ENCODE measurements at regions not wholly inside any gene's neighbourhood (a gene's known extent, or its start where the extent isn't known, plus 50 kb on each side); places are given as distances from the start of the nearest gene placed in this dataset.

DNA sequence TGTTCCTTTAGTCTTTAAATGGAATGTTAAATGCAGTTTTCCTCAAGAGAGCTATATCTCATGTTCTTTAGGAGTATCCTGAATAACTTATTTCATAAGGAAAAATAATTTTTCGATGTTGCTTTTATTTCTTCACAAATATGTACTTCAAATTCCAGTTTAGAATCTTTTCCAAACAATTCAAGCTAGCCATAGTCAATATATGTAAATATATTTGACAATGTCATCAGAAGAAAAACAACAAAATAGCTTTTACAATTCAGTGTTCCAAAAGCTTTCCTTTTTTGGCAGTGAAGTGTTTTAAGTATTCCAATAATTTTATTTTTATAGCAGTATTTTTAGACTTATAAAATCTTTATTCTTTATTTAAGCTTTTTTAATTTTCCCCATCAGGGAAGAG is 1532.0 kb downstream of the PCDH18 start:
- CTCF ChIA-PET: no interaction called here
- dilution Hi-C loops (cut with HindIII; ENCODE audit: low sequenced_read_pairs, unreplicated experiment) (no loop called here), in situ Hi-C loops (cut with MboI; ENCODE audit: low sequenced_read_pairs) (no loop called here), intact Hi-C loops (cut with micrococcal nuclease) (no loop called here)
- H3K23ac ChIP-seq (ENCODE audit: low read depth, low read length): no peak overlapping the region
- H2BK15ac ChIP-seq (ENCODE audit: low read depth, low read length): no peak overlapping the region
- no peak overlapping the region for H2AFZ ChIP-seq (replicated peaks; ENCODE audit: low read length, poor library complexity)
- no peaks in the 10 kb centered on the region for H3K36me3 ChIP-seq (ENCODE audit: control insufficient read depth, insufficient read depth, low read length)
- H2AK5ac ChIP-seq (ENCODE audit: low read depth, low read length): no peak overlapping the region
- WGBS, 2 experiments (ENCODE audit: extremely low coverage in 2 of 2, insufficient read length in 1 of 2): no CpG with 5 or more reads among the region's 1 CpG
- H3K9me3 ChIP-seq (ENCODE audit: control insufficient read depth, insufficient read depth, low read length): no peaks in the 10 kb centered on the region
- BruUV-seq (replicated peaks): no TSS peak
- no peak overlapping the region for H3K4me3 ChIP-seq (ENCODE audit: insufficient read depth, low read depth, low read length)
- H3K9me1 ChIP-seq (ENCODE audit: insufficient read depth, low read length): no peaks in the 10 kb centered on the region
- no peaks in the 10 kb centered on the region for H4K20me1 ChIP-seq (ENCODE audit: insufficient read depth, low read length)
- no peak overlapping the region for H4K91ac ChIP-seq (ENCODE audit: insufficient read depth, low read depth, low read length)
- no peak overlapping the region for H4K5ac ChIP-seq (ENCODE audit: low read depth, low read length)
- POLR2A ChIA-PET (ENCODE audit: unreplicated experiment): no interaction called here
- no peak overlapping the region for H2BK120ac ChIP-seq (ENCODE audit: low read depth, low read length)
- no peak overlapping the region for H3K4ac ChIP-seq (ENCODE audit: low read depth, low read length)
- H3K18ac ChIP-seq (ENCODE audit: low read depth, low read length): no peak overlapping the region
- H3K27me3 ChIP-seq (ENCODE audit: control insufficient read depth, insufficient read depth, low read length): no peaks in the 10 kb centered on the region
- H3K4me2 ChIP-seq (ENCODE audit: low read depth, low read length): no peak overlapping the region
- H4K8ac ChIP-seq (ENCODE audit: low read depth in 2 of 2, low read length in 2 of 2): no peak overlapping the region
- no peaks in the 10 kb centered on the region for H3K79me1 ChIP-seq (ENCODE audit: low read depth in 1 of 2, low read length in 2 of 2)
- TF ChIP-seq, protein P1, sequence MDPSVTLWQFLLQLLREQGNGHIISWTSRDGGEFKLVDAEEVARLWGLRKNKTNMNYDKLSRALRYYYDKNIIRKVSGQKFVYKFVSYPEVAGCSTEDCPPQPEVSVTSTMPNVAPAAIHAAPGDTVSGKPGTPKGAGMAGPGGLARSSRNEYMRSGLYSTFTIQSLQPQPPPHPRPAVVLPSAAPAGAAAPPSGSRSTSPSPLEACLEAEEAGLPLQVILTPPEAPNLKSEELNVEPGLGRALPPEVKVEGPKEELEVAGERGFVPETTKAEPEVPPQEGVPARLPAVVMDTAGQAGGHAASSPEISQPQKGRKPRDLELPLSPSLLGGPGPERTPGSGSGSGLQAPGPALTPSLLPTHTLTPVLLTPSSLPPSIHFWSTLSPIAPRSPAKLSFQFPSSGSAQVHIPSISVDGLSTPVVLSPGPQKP (IDR thresholded peaks at IDR 0.05; ENCODE audit: borderline replicate concordance, low read depth, low read length): no peak
- TF ChIP-seq RCOR1 (IDR thresholded peaks at IDR 0.05; ENCODE audit: insufficient replicate concordance, low read length): no peak
- no peak for TF ChIP-seq SMC3 (IDR thresholded peaks at IDR 0.05; ENCODE audit: low read depth, low read length)
- H3K27ac ChIP-seq (ENCODE audit: insufficient read depth, low read length): no peak overlapping the region
- DNase-seq (no peak), ATAC-seq (ENCODE audit: low read depth) (no peak)
- H2BK20ac ChIP-seq (ENCODE audit: low read depth, low read length): no peak overlapping the region
- no peak overlapping the region for H3K14ac ChIP-seq (replicated peaks; ENCODE audit: low read depth, low read length)
- H2BK5ac ChIP-seq (ENCODE audit: low read depth, low read length, poor library complexity, severe bottlenecking): no peak overlapping the region
- H3K4me1 ChIP-seq (ENCODE audit: control insufficient read depth, insufficient read depth, low read length): no peaks in the 10 kb centered on the region
- no peak overlapping the region for H3K56ac ChIP-seq (ENCODE audit: extremely low read depth, insufficient read depth, low read length)
- no peak overlapping the region for H2AK9ac ChIP-seq (replicated peaks; ENCODE audit: low read depth, low read length, poor library complexity)
- H3K9ac ChIP-seq (ENCODE audit: low read depth, low read length): no peak overlapping the region

Measured in IMR-90 (cell line).